ENCODE measurements at regions not wholly inside any gene's neighbourhood (a gene's known extent, or its start where the extent isn't known, plus 50 kb on each side); places are given as distances from the start of the nearest gene placed in this dataset.

DNA sequence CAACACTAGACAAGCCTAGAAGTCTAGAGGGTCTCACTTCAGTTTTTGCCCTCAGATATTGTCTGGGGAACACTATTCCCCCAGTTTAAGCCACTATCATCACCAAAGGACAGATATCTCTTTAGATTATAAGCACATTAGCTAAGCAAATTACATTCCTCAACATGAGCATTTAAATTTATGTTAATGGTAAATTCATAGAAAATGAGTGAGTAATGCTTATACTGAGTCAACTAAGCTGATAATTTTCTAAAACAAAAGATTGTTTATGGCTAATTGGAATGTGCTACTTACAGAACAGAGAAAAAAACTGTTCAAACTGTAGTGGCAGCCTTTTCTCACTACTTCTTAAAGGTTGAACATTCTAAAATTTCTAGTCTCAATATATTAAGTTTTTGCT is 290.2 kb downstream of the SLITRK1 start:
- no peak overlapping the region for H3K27ac Mint-ChIP-seq
- Histone ChIP-seq H3K27me3 (ENCODE audit: control insufficient read depth in 2 of 2, insufficient read depth in 2 of 2, low read length in 2 of 2) (no peaks in the 10 kb centered on the region), H4K20me1 (ENCODE audit: insufficient read depth, low read length) (no peaks in the 10 kb centered on the region), H3K4me3 (replicated peaks in 1 of 3; ENCODE audit: low read depth in 2 of 3, low read length in 3 of 3) (no peak overlapping the region), H3K9me3 (replicated peaks in 1 of 2; ENCODE audit: control insufficient read depth in 1 of 2, insufficient read depth in 1 of 2, low read length in 2 of 2) (no peaks in the 10 kb centered on the region), H3K4me1 (ENCODE audit: control insufficient read depth in 1 of 2, insufficient read depth in 2 of 2, low read length in 2 of 2) (no peaks in the 10 kb centered on the region), H3K27ac (ENCODE audit: low read depth in 1 of 2, low read length in 2 of 2) (no peak overlapping the region), H2AFZ (ENCODE audit: insufficient read depth, low read depth, low read length, poor library complexity, severe bottlenecking) (no peak overlapping the region), H3K9ac (ENCODE audit: insufficient read depth, low read length, poor library complexity, severe bottlenecking) (no peak overlapping the region), H3K79me2 (ENCODE audit: insufficient read depth, low read length) (no peaks in the 10 kb centered on the region), H3K36me3 (replicated peaks in 1 of 2; ENCODE audit: control insufficient read depth in 1 of 2, insufficient read depth in 2 of 2, low read length in 2 of 2) (no peaks in the 10 kb centered on the region), H3K4me2 (replicated peaks; ENCODE audit: extremely low read depth, low read length, poor library complexity, severe bottlenecking) (no peak overlapping the region)
- intact Hi-C loops (cut with micrococcal nuclease): no loop called here
- no peak overlapping the region for H3K4me3 Mint-ChIP-seq
- TF ChIP-seq, protein P1, sequence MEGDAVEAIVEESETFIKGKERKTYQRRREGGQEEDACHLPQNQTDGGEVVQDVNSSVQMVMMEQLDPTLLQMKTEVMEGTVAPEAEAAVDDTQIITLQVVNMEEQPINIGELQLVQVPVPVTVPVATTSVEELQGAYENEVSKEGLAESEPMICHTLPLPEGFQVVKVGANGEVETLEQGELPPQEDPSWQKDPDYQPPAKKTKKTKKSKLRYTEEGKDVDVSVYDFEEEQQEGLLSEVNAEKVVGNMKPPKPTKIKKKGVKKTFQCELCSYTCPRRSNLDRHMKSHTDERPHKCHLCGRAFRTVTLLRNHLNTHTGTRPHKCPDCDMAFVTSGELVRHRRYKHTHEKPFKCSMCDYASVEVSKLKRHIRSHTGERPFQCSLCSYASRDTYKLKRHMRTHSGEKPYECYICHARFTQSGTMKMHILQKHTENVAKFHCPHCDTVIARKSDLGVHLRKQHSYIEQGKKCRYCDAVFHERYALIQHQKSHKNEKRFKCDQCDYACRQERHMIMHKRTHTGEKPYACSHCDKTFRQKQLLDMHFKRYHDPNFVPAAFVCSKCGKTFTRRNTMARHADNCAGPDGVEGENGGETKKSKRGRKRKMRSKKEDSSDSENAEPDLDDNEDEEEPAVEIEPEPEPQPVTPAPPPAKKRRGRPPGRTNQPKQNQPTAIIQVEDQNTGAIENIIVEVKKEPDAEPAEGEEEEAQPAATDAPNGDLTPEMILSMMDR (IDR thresholded peaks at IDR 0.05): no peak
- no peaks in the 10 kb centered on the region for H3K4me1 Mint-ChIP-seq
- H3K36me3 Mint-ChIP-seq: no peaks in the 10 kb centered on the region
- no peaks in the 10 kb centered on the region for H3K27me3 Mint-ChIP-seq (ENCODE audit: low read depth in 3 of 3)
- H3K9me3 Mint-ChIP-seq: peaks cover 0 to 14% (median 3%) of the 10 kb centered on the region in 7 donors
- no peak for DNase-seq

DNA sequence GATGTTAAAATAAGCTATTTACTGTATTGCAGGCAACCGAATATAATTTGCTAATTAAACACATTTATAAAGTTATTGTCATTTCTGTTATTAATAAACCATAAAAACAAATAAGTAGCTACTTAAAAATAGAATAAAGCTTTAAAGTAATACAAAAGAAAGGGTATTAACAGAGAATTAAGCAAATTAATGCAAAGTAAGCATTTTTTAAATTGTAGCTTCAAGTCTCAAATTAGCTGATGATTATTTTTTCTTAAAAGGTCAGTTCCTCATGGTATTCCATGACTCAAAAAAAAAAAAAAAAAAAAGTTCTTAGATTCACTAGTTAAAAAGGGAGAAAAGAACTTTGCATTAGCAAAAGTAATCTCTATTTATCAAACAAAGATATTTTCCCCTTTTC is 292.5 kb downstream of the SLITRK1 start:
- Mint-ChIP-seq H3K4me3 (no peak overlapping the region), H3K27ac (no peak overlapping the region), H3K9me3 (peaks cover under 1 to 7% (median 3%) of the 10 kb centered on the region in 7 donors), H3K4me1 (no peaks in the 10 kb centered on the region), H3K36me3 (no peaks in the 10 kb centered on the region), H3K27me3 (ENCODE audit: low read depth in 3 of 3) (no peaks in the 10 kb centered on the region)
- Histone ChIP-seq H3K27me3 (ENCODE audit: control insufficient read depth in 2 of 2, insufficient read depth in 2 of 2, low read length in 2 of 2) (no peaks in the 10 kb centered on the region), H3K4me1 (ENCODE audit: control insufficient read depth in 1 of 2, insufficient read depth in 2 of 2, low read length in 2 of 2) (no peaks in the 10 kb centered on the region), H2AFZ (ENCODE audit: insufficient read depth, low read depth, low read length, poor library complexity, severe bottlenecking) (no peak overlapping the region), H3K79me2 (ENCODE audit: insufficient read depth, low read length) (no peaks in the 10 kb centered on the region), H3K9ac (ENCODE audit: insufficient read depth, low read length, poor library complexity, severe bottlenecking) (no peak overlapping the region), H3K4me2 (replicated peaks; ENCODE audit: extremely low read depth, low read length, poor library complexity, severe bottlenecking) (no peak overlapping the region), H4K20me1 (ENCODE audit: insufficient read depth, low read length) (no peaks in the 10 kb centered on the region), H3K4me3 (replicated peaks in 1 of 3; ENCODE audit: low read depth in 2 of 3, low read length in 3 of 3) (no peak overlapping the region), H3K9me3 (replicated peaks in 1 of 2; ENCODE audit: control insufficient read depth in 1 of 2, insufficient read depth in 1 of 2, low read length in 2 of 2) (peaks cover 5 to 7% of the 10 kb centered on the region in 2 donors), H3K27ac (ENCODE audit: low read depth in 1 of 2, low read length in 2 of 2) (no peak overlapping the region), H3K36me3 (replicated peaks in 1 of 2; ENCODE audit: control insufficient read depth in 1 of 2, insufficient read depth in 2 of 2, low read length in 2 of 2) (no peaks in the 10 kb centered on the region)
- WGBS (ENCODE audit: insufficient coverage): no CpG with 5 or more reads among the region's 1 CpG
- intact Hi-C loops (cut with micrococcal nuclease): no loop called here
- TF ChIP-seq, protein P1 (IDR thresholded peaks at IDR 0.05): no peak
- DNase-seq: no peak

All from CD14-positive monocyte (primary cell).